ENCODE measurements at regions not wholly inside any gene's neighbourhood (a gene's known extent, or its start where the extent isn't known, plus 50 kb on each side); places are given as distances from the start of the nearest gene placed in this dataset.

GRCh38 chr5:6918255-6918654, 205.0 kb downstream of the TENT4A start:
- Mint-ChIP-seq H3K27ac (no peak overlapping the region), H3K4me1 (ENCODE audit: low read depth) (no peaks in the 10 kb centered on the region), H3K36me3 (ENCODE audit: low read depth) (no peaks in the 10 kb centered on the region), H3K9me3 (peaks cover 5% of the 10 kb centered on the region), H3K4me3 (ENCODE audit: low read depth) (no peak overlapping the region), H3K27me3 (ENCODE audit: low read depth) (peaks cover 2% of the 10 kb centered on the region)
- intact Hi-C loops (cut with micrococcal nuclease): no loop called here
- no peak for DNase-seq (ENCODE audit: low spot score)

- intact Hi-C loops (cut with micrococcal nuclease): no loop called here
- DNase-seq (ENCODE audit: low spot score): no peak
- no peak overlapping the region for H3K4me3 Mint-ChIP-seq (ENCODE audit: low read depth)
- no peak overlapping the region for H3K27ac Mint-ChIP-seq
- no peaks in the 10 kb centered on the region for H3K4me1 Mint-ChIP-seq (ENCODE audit: low read depth)
- H3K36me3 Mint-ChIP-seq (ENCODE audit: low read depth): no peaks in the 10 kb centered on the region
- H3K9me3 Mint-ChIP-seq: peaks cover 5% of the 10 kb centered on the region
- no peaks in the 10 kb centered on the region for H3K27me3 Mint-ChIP-seq (ENCODE audit: low read depth)
Observed at GRCh38 chr5:6920628-6921256, 207.5 kb downstream of the TENT4A start.

GRCh38 chr5:6926491-6927038, 213.3 kb downstream of the TENT4A start:
- H3K27me3 Mint-ChIP-seq (ENCODE audit: low read depth): no peaks in the 10 kb centered on the region
- DNase-seq (ENCODE audit: low spot score): no peak
- no peak overlapping the region for H3K4me3 Mint-ChIP-seq (ENCODE audit: low read depth)
- no peaks in the 10 kb centered on the region for H3K9me3 Mint-ChIP-seq
- no peaks in the 10 kb centered on the region for H3K4me1 Mint-ChIP-seq (ENCODE audit: low read depth)
- no peaks in the 10 kb centered on the region for H3K36me3 Mint-ChIP-seq (ENCODE audit: low read depth)
- intact Hi-C loops (cut with micrococcal nuclease): no loop called here
- H3K27ac Mint-ChIP-seq: no peak overlapping the region

GRCh38 chr5:6936031-6936430, 222.8 kb downstream of the TENT4A start:
- Mint-ChIP-seq H3K9me3 (no peaks in the 10 kb centered on the region), H3K27ac (no peak overlapping the region), H3K27me3 (ENCODE audit: low read depth) (peaks cover 1% of the 10 kb centered on the region), H3K4me3 (ENCODE audit: low read depth) (no peak overlapping the region), H3K4me1 (ENCODE audit: low read depth) (no peaks in the 10 kb centered on the region), H3K36me3 (ENCODE audit: low read depth) (no peaks in the 10 kb centered on the region)
- no peak for DNase-seq (ENCODE audit: low spot score)
- intact Hi-C loops (cut with micrococcal nuclease): no loop called here

- peaks cover 1% of the 10 kb centered on the region for H3K27me3 Mint-ChIP-seq (ENCODE audit: low read depth)
- no peaks in the 10 kb centered on the region for H3K36me3 Mint-ChIP-seq (ENCODE audit: low read depth)
- no peaks in the 10 kb centered on the region for H3K9me3 Mint-ChIP-seq
- intact Hi-C loops (cut with micrococcal nuclease): no loop called here
- no peak overlapping the region for H3K27ac Mint-ChIP-seq
- no peak for DNase-seq (ENCODE audit: low spot score)
- H3K4me1 Mint-ChIP-seq (ENCODE audit: low read depth): no peaks in the 10 kb centered on the region
- no peak overlapping the region for H3K4me3 Mint-ChIP-seq (ENCODE audit: low read depth)
Observed at GRCh38 chr5:6937677-6938076, 224.4 kb downstream of the TENT4A start.

- Mint-ChIP-seq H3K9me3 (no peaks in the 10 kb centered on the region), H3K27ac (no peak overlapping the region), H3K27me3 (ENCODE audit: low read depth) (no peaks in the 10 kb centered on the region), H3K4me3 (ENCODE audit: low read depth) (no peak overlapping the region), H3K36me3 (ENCODE audit: low read depth) (no peaks in the 10 kb centered on the region), H3K4me1 (ENCODE audit: low read depth) (no peaks in the 10 kb centered on the region)
- intact Hi-C loops (cut with micrococcal nuclease): no loop called here
- no peak for DNase-seq (ENCODE audit: low spot score)
Observed at GRCh38 chr5:6941631-6942030, 228.4 kb downstream of the TENT4A start.

- Mint-ChIP-seq H3K4me1 (ENCODE audit: low read depth) (no peaks in the 10 kb centered on the region), H3K4me3 (ENCODE audit: low read depth) (no peak overlapping the region), H3K27me3 (ENCODE audit: low read depth) (no peaks in the 10 kb centered on the region), H3K27ac (no peak overlapping the region), H3K9me3 (no peaks in the 10 kb centered on the region), H3K36me3 (ENCODE audit: low read depth) (no peaks in the 10 kb centered on the region)
- DNase-seq (ENCODE audit: low spot score): no peak
- intact Hi-C loops (cut with micrococcal nuclease): no loop called here
Observed at GRCh38 chr5:6943197-6944112, 230.2 kb downstream of the TENT4A start.

GRCh38 chr5:6948562-6948961, 235.3 kb downstream of the TENT4A start:
- intact Hi-C loops (cut with micrococcal nuclease): no loop called here
- H3K9me3 Mint-ChIP-seq: no peaks in the 10 kb centered on the region

GRCh38 chr5:6949230-6949629, 236.0 kb downstream of the TENT4A start:
- Mint-ChIP-seq H3K36me3 (ENCODE audit: low read depth) (no peaks in the 10 kb centered on the region), H3K4me1 (ENCODE audit: low read depth) (no peaks in the 10 kb centered on the region), H3K27me3 (ENCODE audit: low read depth) (peaks cover 1% of the 10 kb centered on the region), H3K4me3 (ENCODE audit: low read depth) (no peak overlapping the region), H3K9me3 (no peaks in the 10 kb centered on the region), H3K27ac (no peak overlapping the region)
- no peak for DNase-seq (ENCODE audit: low spot score)
- intact Hi-C loops (cut with micrococcal nuclease): no loop called here

More at GRCh38 chr5:6948562-6948961, 235.3 kb downstream of the TENT4A start:
- H3K4me1 Mint-ChIP-seq (ENCODE audit: low read depth): no peaks in the 10 kb centered on the region
- H3K27me3 Mint-ChIP-seq (ENCODE audit: low read depth): peaks cover 1% of the 10 kb centered on the region
- no peaks in the 10 kb centered on the region for H3K36me3 Mint-ChIP-seq (ENCODE audit: low read depth)
- H3K4me3 Mint-ChIP-seq (ENCODE audit: low read depth): no peak overlapping the region
- DNase-seq (ENCODE audit: low spot score): no peak
- no peak overlapping the region for H3K27ac Mint-ChIP-seq

GRCh38 chr5:6950250-6950649, 237.0 kb downstream of the TENT4A start:
- H3K27me3 Mint-ChIP-seq (ENCODE audit: low read depth): peaks cover 1% of the 10 kb centered on the region
- no peaks in the 10 kb centered on the region for H3K9me3 Mint-ChIP-seq
- intact Hi-C loops (cut with micrococcal nuclease): no loop called here
- no peaks in the 10 kb centered on the region for H3K36me3 Mint-ChIP-seq (ENCODE audit: low read depth)
- no peak for DNase-seq (ENCODE audit: low spot score)
- no peak overlapping the region for H3K4me3 Mint-ChIP-seq (ENCODE audit: low read depth)
- no peaks in the 10 kb centered on the region for H3K4me1 Mint-ChIP-seq (ENCODE audit: low read depth)
- no peak overlapping the region for H3K27ac Mint-ChIP-seq

- Mint-ChIP-seq H3K27ac (no peak overlapping the region), H3K4me3 (ENCODE audit: low read depth) (no peak overlapping the region), H3K9me3 (no peaks in the 10 kb centered on the region), H3K27me3 (ENCODE audit: low read depth) (peaks cover 1% of the 10 kb centered on the region), H3K36me3 (ENCODE audit: low read depth) (no peaks in the 10 kb centered on the region), H3K4me1 (ENCODE audit: low read depth) (no peaks in the 10 kb centered on the region)
- DNase-seq (ENCODE audit: low spot score): no peak
- intact Hi-C loops (cut with micrococcal nuclease): no loop called here
Observed at GRCh38 chr5:6950860-6951259, 237.6 kb downstream of the TENT4A start.

GRCh38 chr5:6961123-6961522, 247.9 kb downstream of the TENT4A start:
- Mint-ChIP-seq H3K27me3 (ENCODE audit: low read depth) (no peaks in the 10 kb centered on the region), H3K27ac (no peak overlapping the region), H3K4me1 (ENCODE audit: low read depth) (no peaks in the 10 kb centered on the region), H3K36me3 (ENCODE audit: low read depth) (no peaks in the 10 kb centered on the region), H3K4me3 (ENCODE audit: low read depth) (no peak overlapping the region), H3K9me3 (peaks cover 5% of the 10 kb centered on the region)
- intact Hi-C loops (cut with micrococcal nuclease): no loop called here
- no peak for DNase-seq (ENCODE audit: low spot score)
